ENCODE measurements at regions not wholly inside any gene's neighbourhood (a gene's known extent, or its start where the extent isn't known, plus 50 kb on each side); places are given as distances from the start of the nearest gene placed in this dataset.
A peak's percentile ranks its signal among the peaks of the same experiment; 100 is the strongest.

DNA sequence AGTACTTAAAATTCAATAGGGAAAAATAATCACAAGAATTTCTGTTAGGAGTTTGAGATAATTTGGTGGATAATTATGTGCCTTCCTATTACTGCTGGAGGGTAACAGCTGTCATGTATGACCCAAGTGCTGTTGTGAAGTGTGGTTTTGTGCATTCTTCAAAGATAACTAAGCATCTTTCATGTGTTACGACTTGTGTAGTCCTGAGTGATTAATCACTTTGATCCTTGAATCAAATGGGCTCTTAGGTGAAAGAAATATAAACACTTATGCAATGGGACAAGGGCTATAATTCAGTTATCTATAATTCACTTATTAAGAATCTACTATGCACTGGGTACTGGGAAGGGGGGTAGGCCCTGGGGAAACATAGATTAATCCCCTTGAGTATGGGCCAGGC lies 89.0 kb downstream of the CH25H start (continued):
- TF ChIP-seq, protein P1, sequence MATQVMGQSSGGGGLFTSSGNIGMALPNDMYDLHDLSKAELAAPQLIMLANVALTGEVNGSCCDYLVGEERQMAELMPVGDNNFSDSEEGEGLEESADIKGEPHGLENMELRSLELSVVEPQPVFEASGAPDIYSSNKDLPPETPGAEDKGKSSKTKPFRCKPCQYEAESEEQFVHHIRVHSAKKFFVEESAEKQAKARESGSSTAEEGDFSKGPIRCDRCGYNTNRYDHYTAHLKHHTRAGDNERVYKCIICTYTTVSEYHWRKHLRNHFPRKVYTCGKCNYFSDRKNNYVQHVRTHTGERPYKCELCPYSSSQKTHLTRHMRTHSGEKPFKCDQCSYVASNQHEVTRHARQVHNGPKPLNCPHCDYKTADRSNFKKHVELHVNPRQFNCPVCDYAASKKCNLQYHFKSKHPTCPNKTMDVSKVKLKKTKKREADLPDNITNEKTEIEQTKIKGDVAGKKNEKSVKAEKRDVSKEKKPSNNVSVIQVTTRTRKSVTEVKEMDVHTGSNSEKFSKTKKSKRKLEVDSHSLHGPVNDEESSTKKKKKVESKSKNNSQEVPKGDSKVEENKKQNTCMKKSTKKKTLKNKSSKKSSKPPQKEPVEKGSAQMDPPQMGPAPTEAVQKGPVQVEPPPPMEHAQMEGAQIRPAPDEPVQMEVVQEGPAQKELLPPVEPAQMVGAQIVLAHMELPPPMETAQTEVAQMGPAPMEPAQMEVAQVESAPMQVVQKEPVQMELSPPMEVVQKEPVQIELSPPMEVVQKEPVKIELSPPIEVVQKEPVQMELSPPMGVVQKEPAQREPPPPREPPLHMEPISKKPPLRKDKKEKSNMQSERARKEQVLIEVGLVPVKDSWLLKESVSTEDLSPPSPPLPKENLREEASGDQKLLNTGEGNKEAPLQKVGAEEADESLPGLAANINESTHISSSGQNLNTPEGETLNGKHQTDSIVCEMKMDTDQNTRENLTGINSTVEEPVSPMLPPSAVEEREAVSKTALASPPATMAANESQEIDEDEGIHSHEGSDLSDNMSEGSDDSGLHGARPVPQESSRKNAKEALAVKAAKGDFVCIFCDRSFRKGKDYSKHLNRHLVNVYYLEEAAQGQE (IDR thresholded peaks at IDR 0.05): no peak

DNA sequence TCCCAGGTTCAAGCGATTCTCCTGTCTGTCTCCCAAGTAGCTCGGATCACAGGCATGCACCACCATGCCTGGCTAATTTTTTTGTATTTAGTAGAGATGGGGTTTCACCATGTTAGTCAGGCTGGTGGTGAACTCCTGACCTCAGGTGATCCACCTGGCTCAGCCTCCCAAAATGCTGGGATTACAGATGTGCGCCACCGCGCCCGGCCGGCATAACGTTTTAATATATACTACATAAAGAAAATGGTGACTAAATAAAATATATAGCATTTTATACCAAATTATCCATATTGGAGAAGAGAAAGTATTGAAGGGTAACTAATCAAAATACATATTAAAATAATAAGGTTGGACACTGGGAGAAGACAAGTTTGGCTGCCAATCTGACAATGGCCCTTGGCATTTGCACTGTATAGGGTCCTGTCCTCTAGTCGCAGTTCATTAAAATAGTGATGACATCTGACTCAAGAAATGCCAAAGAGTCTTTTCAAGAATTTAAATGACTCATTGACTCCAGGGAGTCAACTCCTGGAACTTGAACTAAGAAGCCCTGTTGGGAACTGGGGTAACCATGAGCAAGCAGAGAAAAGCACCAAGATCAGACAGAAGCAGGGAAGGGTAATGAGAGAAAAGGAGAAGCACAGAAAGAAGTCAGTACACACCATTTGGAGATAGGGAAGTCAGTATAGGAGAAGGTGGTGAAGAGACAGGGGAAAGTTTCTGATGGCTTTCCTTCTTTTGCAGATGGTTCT lies 91.1 kb downstream of the CH25H start:
- no peak for FAIRE-seq
- H3K9me3 ChIP-seq: peaks cover 4% of the 10 kb centered on the region; the same call in 1 of the 3 replicates
- H3K27ac ChIP-seq: no peak overlapping the region
- peaks cover 5% of the 10 kb centered on the region; the same call in 1 of the 3 replicates for H3K4me1 ChIP-seq
- TF ChIP-seq CBX8 (IDR thresholded peaks at IDR 0.05) (no peak), JUN (IDR thresholded peaks at IDR 0.05) (no peak), MAFK (IDR thresholded peaks at IDR 0.05; ENCODE audit: partially characterized antibody) (no peak), FOSL2 (IDR thresholded peaks at IDR 0.05) (no peak), FOSL2 (CRISPR knock-in tag; IDR thresholded peaks at IDR 0.05) (peak; percentile 34; the same call in 1 of the 2 replicates)
- TF ChIP-seq, protein P2, sequence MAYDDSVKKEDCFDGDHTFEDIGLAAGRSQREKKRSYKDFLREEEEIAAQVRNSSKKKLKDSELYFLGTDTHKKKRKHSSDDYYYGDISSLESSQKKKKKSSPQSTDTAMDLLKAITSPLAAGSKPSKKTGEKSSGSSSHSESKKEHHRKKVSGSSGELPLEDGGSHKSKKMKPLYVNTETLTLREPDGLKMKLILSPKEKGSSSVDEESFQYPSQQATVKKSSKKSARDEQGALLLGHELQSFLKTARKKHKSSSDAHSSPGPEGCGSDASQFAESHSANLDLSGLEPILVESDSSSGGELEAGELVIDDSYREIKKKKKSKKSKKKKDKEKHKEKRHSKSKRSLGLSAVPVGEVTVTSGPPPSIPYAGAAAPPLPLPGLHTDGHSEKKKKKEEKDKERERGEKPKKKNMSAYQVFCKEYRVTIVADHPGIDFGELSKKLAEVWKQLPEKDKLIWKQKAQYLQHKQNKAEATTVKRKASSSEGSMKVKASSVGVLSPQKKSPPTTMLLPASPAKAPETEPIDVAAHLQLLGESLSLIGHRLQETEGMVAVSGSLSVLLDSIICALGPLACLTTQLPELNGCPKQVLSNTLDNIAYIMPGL (CRISPR knock-in tag; IDR thresholded peaks at IDR 0.05; ENCODE audit: borderline replicate concordance): no peak
- POLR2A ChIA-PET: no interaction called here
- CTCF ChIA-PET: no interaction called here
- ATAC-seq: peak in 1 of 2 experiments; percentile 43; a peak in 2 of 6 replicates
- no peak overlapping the region for H3K4me3 ChIP-seq
- 72% methylated on average over 9 of the region's 9 CpGs for WGBS (ENCODE audit: missing lambda C conversion rate)
- DNase-seq (ENCODE audit: low read depth in 1 of 2, low spot score in 1 of 2): peak; percentile 9 to 15
- 0 out of 3 replicates have a peak overlapping the region, but pooled peaks have one; percentile 24 for H3K4me2 ChIP-seq

DNA sequence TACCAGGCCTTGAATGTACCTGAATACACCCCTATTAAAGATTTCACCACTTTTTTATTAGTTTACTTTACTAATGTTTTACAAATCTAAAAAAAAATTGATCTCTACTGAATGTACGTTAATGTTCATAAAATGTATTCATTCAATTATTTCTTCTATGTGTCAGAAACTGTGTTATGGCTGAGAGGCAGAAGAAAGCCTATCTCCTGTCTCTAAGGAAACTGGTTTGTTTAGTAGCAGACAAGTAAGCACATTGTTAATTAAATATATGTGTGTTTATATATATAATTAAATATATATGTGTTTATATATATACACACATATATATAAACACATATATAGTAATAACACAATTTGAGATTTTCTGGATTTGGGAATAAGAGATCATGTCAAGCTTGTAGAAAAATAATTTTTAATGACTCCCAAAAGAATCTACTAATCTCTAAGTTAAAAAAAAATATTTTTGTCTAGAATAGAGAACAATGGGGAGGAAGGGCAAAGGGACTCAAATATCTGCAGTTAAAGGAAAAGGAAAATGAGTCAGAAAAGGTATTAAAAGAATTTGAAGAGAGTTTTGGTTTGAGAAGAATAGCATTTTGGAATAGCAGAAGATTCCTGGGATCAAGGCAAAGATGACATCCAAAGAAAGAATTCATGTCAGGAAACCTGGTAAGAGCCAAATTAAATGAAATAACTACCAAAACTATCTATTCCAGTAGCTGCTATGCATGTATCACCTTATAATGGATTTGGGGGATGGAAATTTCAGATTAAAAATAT lies 92.1 kb downstream of the CH25H start:
- Histone ChIP-seq H3K9me3 (peaks cover 4% of the 10 kb centered on the region; the same call in 1 of the 3 replicates), H3K27ac (no peak overlapping the region), H3K4me3 (no peak overlapping the region), H3K4me1 (peaks cover 5% of the 10 kb centered on the region; the same call in 1 of the 3 replicates), H3K4me2 (no peak overlapping the region)
- no peak for TF ChIP-seq POLR2AphosphoS2 (conservative IDR thresholded peaks at IDR 0.05; ENCODE audit: low read length)
- TF ChIP-seq, protein P3, sequence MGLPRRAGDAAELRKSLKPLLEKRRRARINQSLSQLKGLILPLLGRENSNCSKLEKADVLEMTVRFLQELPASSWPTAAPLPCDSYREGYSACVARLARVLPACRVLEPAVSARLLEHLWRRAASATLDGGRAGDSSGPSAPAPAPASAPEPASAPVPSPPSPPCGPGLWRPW (IDR thresholded peaks at IDR 0.05): no peak
- no peak for TF ChIP-seq ESRRA (IDR thresholded peaks at IDR 0.05; ENCODE audit: borderline replicate concordance, low read length)
- TF ChIP-seq, protein P4, sequence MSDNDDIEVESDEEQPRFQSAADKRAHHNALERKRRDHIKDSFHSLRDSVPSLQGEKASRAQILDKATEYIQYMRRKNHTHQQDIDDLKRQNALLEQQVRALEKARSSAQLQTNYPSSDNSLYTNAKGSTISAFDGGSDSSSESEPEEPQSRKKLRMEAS (IDR thresholded peaks at IDR 0.05): no peak
- TF ChIP-seq KDM1A (IDR thresholded peaks at IDR 0.05; ENCODE audit: low read depth): no peak
- no peak for TF ChIP-seq ZSCAN20 (CRISPR knock-in tag; IDR thresholded peaks at IDR 0.05)
- no peak for TF ChIP-seq NR3C1 (IDR thresholded peaks at IDR 0.05)
- no peak for TF ChIP-seq RNF2 (IDR thresholded peaks at IDR 0.05; ENCODE audit: borderline replicate concordance, low read depth)
- no peak for TF ChIP-seq JUN (IDR thresholded peaks at IDR 0.05)
- TF ChIP-seq, protein P2 (CRISPR knock-in tag; IDR thresholded peaks at IDR 0.05; ENCODE audit: borderline replicate concordance): no peak
- TF ChIP-seq ZC3H11A (IDR thresholded peaks at IDR 0.05): no peak
- TF ChIP-seq FOSL2 (IDR thresholded peaks at IDR 0.05): no peak
- TF ChIP-seq FOSL2 (CRISPR knock-in tag; IDR thresholded peaks at IDR 0.05): no peak
- no peak for TF ChIP-seq RCOR1 (IDR thresholded peaks at IDR 0.05; ENCODE audit: low read depth, low read length)
- no peak for TF ChIP-seq HDAC2 (IDR thresholded peaks at IDR 0.05)
- TF ChIP-seq ZNF302 (CRISPR knock-in tag; IDR thresholded peaks at IDR 0.05): no peak
- DNase-seq (ENCODE audit: low read depth in 1 of 2, low spot score in 1 of 2) (no peak), ATAC-seq (no peak), FAIRE-seq (no peak)
- POLR2A ChIA-PET: no interaction called here
- CTCF ChIA-PET: no interaction called here
- 28% methylated on average over 1 of the region's 1 CpG for WGBS (ENCODE audit: missing lambda C conversion rate)
